ENCODE measurements at regions not wholly inside any gene's neighbourhood (a gene's known extent, or its start where the extent isn't known, plus 50 kb on each side); places are given as distances from the start of the nearest gene placed in this dataset.
A peak's percentile ranks its signal among the peaks of the same experiment; 100 is the strongest.

- H4K8ac ChIP-seq (replicated peaks; ENCODE audit: insufficient read length, low read depth, low read length): no peak overlapping the region
- H2BK120ac ChIP-seq (ENCODE audit: low read depth, low read length, poor library complexity, severe bottlenecking): no peak overlapping the region
- no peak overlapping the region for H3K23ac ChIP-seq (ENCODE audit: insufficient read length, low read depth, low read length)
- H3K56ac ChIP-seq (ENCODE audit: insufficient read length, low read depth, low read length): no peak overlapping the region
- H2BK20ac ChIP-seq (ENCODE audit: low read depth, low read length, poor library complexity, severe bottlenecking): no peak overlapping the region
- no peaks in the 10 kb centered on the region for H3K27me3 ChIP-seq (ENCODE audit: insufficient read depth, low read length)
- H3K27ac ChIP-seq (ENCODE audit: insufficient read length, low read depth, low read length): no peak overlapping the region
- no peak overlapping the region for H2BK12ac ChIP-seq (ENCODE audit: insufficient read length, low read depth, low read length)
- H4K20me1 ChIP-seq (ENCODE audit: control insufficient read depth, insufficient read depth, insufficient read length): no peaks in the 10 kb centered on the region
- H3T11ph ChIP-seq (ENCODE audit: low read length): no peak overlapping the region
- H2BK15ac ChIP-seq (ENCODE audit: low read depth, low read length): no peak overlapping the region
- H3K9ac ChIP-seq (ENCODE audit: extremely low read depth, insufficient read length, low read length): no peak overlapping the region
- H3K4ac ChIP-seq (ENCODE audit: low read depth, low read length): no peak overlapping the region
- H3K14ac ChIP-seq (ENCODE audit: insufficient read depth, low read length): no peak overlapping the region
- H3K23me2 ChIP-seq (ENCODE audit: insufficient read length, low read depth, low read length, poor library complexity, severe bottlenecking): no peaks in the 10 kb centered on the region
- no peak overlapping the region for H4K91ac ChIP-seq (ENCODE audit: insufficient read length, low read depth, low read length)
- H3K18ac ChIP-seq (ENCODE audit: insufficient read length, low read depth, low read length): no peak overlapping the region
- WGBS (ENCODE audit: extremely low coverage, insufficient read length, low lambda C conversion rate): 100% methylated on average over 1 of the region's 9 CpGs
- H3K79me1 ChIP-seq (ENCODE audit: insufficient read depth, low read depth, low read length, poor library complexity, severe bottlenecking): no peaks in the 10 kb centered on the region
- H3K79me2 ChIP-seq (ENCODE audit: insufficient read depth, low read length): no peaks in the 10 kb centered on the region
- Mint-ChIP-seq H3K27ac (peak overlapping the region; percentile 5 to 40 (median 37); a peak in 4 of 7 replicates), H3K9me3 (no peaks in the 10 kb centered on the region), H3K36me3 (ENCODE audit: insufficient read depth in 1 of 3, low read depth in 3 of 3) (0 out of 7 replicates have a peak, but pooled peaks cover 0 to 2% (median 0%) of the 10 kb centered on the region in 3 experiments), H3K4me3 (no peak overlapping the region), H3K4me1 (peaks cover 74 to 75% of the 10 kb centered on the region in 2 experiments), H3K27me3 (ENCODE audit: low read depth) (no peaks in the 10 kb centered on the region)
- H2AFZ ChIP-seq (ENCODE audit: low read length): no peak overlapping the region
- no peak overlapping the region for H2AK5ac ChIP-seq (ENCODE audit: insufficient read length, low read length)
- DNase-seq: no peak
- no peak overlapping the region for H4K5ac ChIP-seq (ENCODE audit: insufficient read length, low read depth, low read length)
- H3K9me3 ChIP-seq (ENCODE audit: control insufficient read depth, low read depth, low read length): no peaks in the 10 kb centered on the region
- H2BK5ac ChIP-seq (ENCODE audit: insufficient read length, low read length): no peak overlapping the region
- no peak overlapping the region for H3K4me2 ChIP-seq (ENCODE audit: insufficient read depth, insufficient read length, low read length)
- peaks cover 18% of the 10 kb centered on the region for H3K4me1 ChIP-seq (ENCODE audit: insufficient read depth, low read length)
- no peak for TF ChIP-seq CTCF (conservative IDR thresholded peaks at IDR 0.05)
Measured at GRCh38 chr13:99855526-99856420, 115.8 kb downstream of the ZIC5 start.

All from H9 (cell line).